ENCODE measurements at regions not wholly inside any gene's neighbourhood (a gene's known extent, or its start where the extent isn't known, plus 50 kb on each side); places are given as distances from the start of the nearest gene placed in this dataset.

DNA sequence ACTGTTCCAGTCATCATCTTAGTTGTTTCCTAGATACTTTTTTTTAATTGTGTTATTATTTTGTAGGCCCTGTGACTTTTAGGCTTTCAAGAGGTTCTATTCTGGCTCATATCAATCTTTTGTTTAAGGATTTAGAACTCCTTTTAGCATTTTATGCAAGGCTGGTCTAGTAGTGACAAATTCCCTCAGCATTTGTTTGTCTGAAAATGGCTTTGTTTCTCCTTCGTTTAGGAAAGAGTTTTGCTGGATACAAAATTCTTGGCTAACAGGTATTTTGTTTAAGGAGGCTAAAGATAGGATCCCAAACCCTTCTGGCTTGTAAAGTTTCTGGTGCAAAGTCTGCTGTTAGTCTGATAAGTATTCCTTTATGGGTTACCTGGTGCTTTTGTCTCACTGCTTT lies 116.6 kb upstream of the SLC66A3 start:
- TF ChIP-seq REST (IDR thresholded peaks at IDR 0.05; ENCODE audit: low read depth, low read length) (no peak), TEAD4 (IDR thresholded peaks at IDR 0.05; ENCODE audit: borderline replicate concordance, insufficient read depth) (no peak), YY1 (IDR thresholded peaks at IDR 0.05; ENCODE audit: low read depth) (no peak)
- TF ChIP-seq, protein P1, sequence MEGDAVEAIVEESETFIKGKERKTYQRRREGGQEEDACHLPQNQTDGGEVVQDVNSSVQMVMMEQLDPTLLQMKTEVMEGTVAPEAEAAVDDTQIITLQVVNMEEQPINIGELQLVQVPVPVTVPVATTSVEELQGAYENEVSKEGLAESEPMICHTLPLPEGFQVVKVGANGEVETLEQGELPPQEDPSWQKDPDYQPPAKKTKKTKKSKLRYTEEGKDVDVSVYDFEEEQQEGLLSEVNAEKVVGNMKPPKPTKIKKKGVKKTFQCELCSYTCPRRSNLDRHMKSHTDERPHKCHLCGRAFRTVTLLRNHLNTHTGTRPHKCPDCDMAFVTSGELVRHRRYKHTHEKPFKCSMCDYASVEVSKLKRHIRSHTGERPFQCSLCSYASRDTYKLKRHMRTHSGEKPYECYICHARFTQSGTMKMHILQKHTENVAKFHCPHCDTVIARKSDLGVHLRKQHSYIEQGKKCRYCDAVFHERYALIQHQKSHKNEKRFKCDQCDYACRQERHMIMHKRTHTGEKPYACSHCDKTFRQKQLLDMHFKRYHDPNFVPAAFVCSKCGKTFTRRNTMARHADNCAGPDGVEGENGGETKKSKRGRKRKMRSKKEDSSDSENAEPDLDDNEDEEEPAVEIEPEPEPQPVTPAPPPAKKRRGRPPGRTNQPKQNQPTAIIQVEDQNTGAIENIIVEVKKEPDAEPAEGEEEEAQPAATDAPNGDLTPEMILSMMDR (IDR thresholded peaks at IDR 0.05) = no peak

All from SK-N-SH (cell line).